CD4-positive, alpha-beta T cell treated with Interleukin-4 for 4 hours (primary cell): ENCODE measurements at regions not wholly inside any gene's neighbourhood (a gene's known extent, or its start where the extent isn't known, plus 50 kb on each side); places are given as distances from the start of the nearest gene placed in this dataset.
"Not testable (repeated sequence)": the region's sequence is repeated elsewhere in the genome, so short reads cannot be mapped to it uniquely, and the experiment has no call there.

ENCODE experiments used
- DNase-seq: peaks from one replicate; pipeline ENCODE4 v3.0.0-alpha.2; 2020

GRCh38 chr10:109809954-109810353 is 113.4 kb downstream of the XPNPEP1 start:
- not testable (repeated sequence) for DNase-seq

GRCh38 chr10:109801191-109801590 is 122.1 kb downstream of the XPNPEP1 start:
- not testable (repeated sequence) for DNase-seq

- no peak for DNase-seq
Observed at GRCh38 chr10:109790647-109791046, 132.7 kb downstream of the XPNPEP1 start.

GRCh38 chr10:109784236-109784635 is 139.1 kb downstream of the XPNPEP1 start:
- no peak for DNase-seq

- DNase-seq, result no peak
Observed at GRCh38 chr10:109783286-109783685, 140.0 kb downstream of the XPNPEP1 start.

GRCh38 chr10:109780997-109781396 is 142.3 kb downstream of the XPNPEP1 start:
- DNase-seq, result no peak

- no peak for DNase-seq
Observed at GRCh38 chr10:109778993-109779392, 144.3 kb downstream of the XPNPEP1 start.

GRCh38 chr10:109774121-109774440 is 149.2 kb downstream of the XPNPEP1 start:
- no peak for DNase-seq

GRCh38 chr10:109773288-109774120 is 149.8 kb downstream of the XPNPEP1 start:
- no peak for DNase-seq

- no peak for DNase-seq
Observed at GRCh38 chr10:109770663-109771062, 152.6 kb downstream of the XPNPEP1 start.

GRCh38 chr10:109769966-109770365 is 153.3 kb downstream of the XPNPEP1 start:
- DNase-seq, result no peak

- no peak for DNase-seq
Observed at GRCh38 chr10:109765838-109766237, 157.5 kb downstream of the XPNPEP1 start.

GRCh38 chr10:109762555-109762954 is 160.8 kb downstream of the XPNPEP1 start:
- DNase-seq, result no peak

- DNase-seq, result not testable (repeated sequence)
Observed at GRCh38 chr10:109757670-109758069, 165.6 kb downstream of the XPNPEP1 start.

- DNase-seq, result no peak
Observed at GRCh38 chr10:109746861-109747260, 176.4 kb downstream of the XPNPEP1 start.

GRCh38 chr10:109744020-109744419 is 179.3 kb downstream of the XPNPEP1 start:
- DNase-seq, result no peak

- DNase-seq, result no peak
Observed at GRCh38 chr10:109743574-109743973, 179.7 kb downstream of the XPNPEP1 start.

- DNase-seq, result no peak
Observed at GRCh38 chr10:109743146-109743545, 180.2 kb downstream of the XPNPEP1 start.

- DNase-seq, result no peak
Observed at GRCh38 chr10:109741712-109742111, 181.6 kb downstream of the XPNPEP1 start.

GRCh38 chr10:109740436-109740835 is 182.9 kb downstream of the XPNPEP1 start:
- DNase-seq, result no peak

- DNase-seq, result no peak
Observed at GRCh38 chr10:109737626-109738025, 185.7 kb downstream of the XPNPEP1 start.

GRCh38 chr10:109737009-109737408 is 186.3 kb downstream of the XPNPEP1 start:
- DNase-seq, result no peak

GRCh38 chr10:109735776-109736175 is 187.5 kb downstream of the XPNPEP1 start:
- no peak for DNase-seq

GRCh38 chr10:109732254-109732965 is 190.9 kb downstream of the XPNPEP1 start:
- no peak for DNase-seq
